Mesothelial cell of epicardium (in vitro differentiated cells): ENCODE measurements at regions not wholly inside any gene's neighbourhood (a gene's known extent, or its start where the extent isn't known, plus 50 kb on each side); places are given as distances from the start of the nearest gene placed in this dataset.
"Not testable (repeated sequence)": the region's sequence is repeated elsewhere in the genome, so short reads cannot be mapped to it uniquely, and the experiment has no call there.

ENCODE experiments used
- DNase-seq, 2 experiments: peaks; one replicate each; pipeline ENCODE4 v3.0.0; 2021; ENCODE audit warnings: low spot score in 2 of 2; ENCODE audit not compliant: unreplicated experiment in 2 of 2
- H3K27ac Mint-ChIP-seq: 2 replicates; pipeline ENCODE4 v1.8.0; 2021; ENCODE audit warnings: mixed read lengths
- H3K27me3 Mint-ChIP-seq: 2 replicates; pipeline ENCODE4 v1.8.0; 2021; ENCODE audit warnings: low read depth, mixed read lengths
- H3K36me3 Mint-ChIP-seq: 2 replicates; pipeline ENCODE4 v1.8.0; 2021; ENCODE audit warnings: mixed read lengths
- H3K4me1 Mint-ChIP-seq: 2 replicates; pipeline ENCODE4 v1.8.0; 2021; ENCODE audit warnings: mixed read lengths
- H3K4me3 Mint-ChIP-seq: 2 replicates; pipeline ENCODE4 v1.8.0; 2021; ENCODE audit warnings: mild to moderate bottlenecking, moderate library complexity, mixed read lengths
- H3K9me3 Mint-ChIP-seq: 2 replicates; pipeline ENCODE4 v1.8.0; 2021; ENCODE audit warnings: mixed read lengths
- CTCF ChIP-seq: fragments of 200-600 bp; sonication (generic); IDR thresholded peaks from one replicate; pipeline ENCODE4 v1.5.0; 2021; ENCODE audit warnings: antibody characterized with exemption; ENCODE audit not compliant: unreplicated experiment

- TF ChIP-seq CTCF: no peak
Observed at GRCh38 chr7:13132314-13132713, 444.9 kb downstream of the ARL4A start.

GRCh38 chr7:13136345-13136744, 448.9 kb downstream of the ARL4A start:
- not testable (repeated sequence) for H3K27ac Mint-ChIP-seq, H3K36me3 Mint-ChIP-seq, H3K4me1 Mint-ChIP-seq, DNase-seq, H3K27me3 Mint-ChIP-seq, H3K4me3 Mint-ChIP-seq
- peaks cover 42% of the 10 kb centered on the region for H3K9me3 Mint-ChIP-seq

More at GRCh38 chr7:13132314-13132713, 444.9 kb downstream of the ARL4A start:
- Mint-ChIP-seq H3K4me1 (no peaks in the 10 kb centered on the region), H3K36me3 (peaks cover 7% of the 10 kb centered on the region), H3K27me3 (no peaks in the 10 kb centered on the region), H3K27ac (no peak overlapping the region), H3K9me3 (peaks cover 21% of the 10 kb centered on the region), H3K4me3 (no peak overlapping the region)
- DNase-seq: no peak

GRCh38 chr7:13139436-13139835, 452.0 kb downstream of the ARL4A start:
- Mint-ChIP-seq H3K27ac (no peak overlapping the region), H3K9me3 (peaks cover 37% of the 10 kb centered on the region), H3K4me3 (no peak overlapping the region), H3K4me1 (peaks cover 2% of the 10 kb centered on the region), H3K27me3 (no peaks in the 10 kb centered on the region), H3K36me3 (peaks cover 7% of the 10 kb centered on the region)
- no peak for TF ChIP-seq CTCF
- no peak for DNase-seq

- peaks cover 4% of the 10 kb centered on the region for H3K9me3 Mint-ChIP-seq
- no peak for DNase-seq
Observed at GRCh38 chr7:13144673-13145072, 457.2 kb downstream of the ARL4A start.

GRCh38 chr7:13148548-13148947, 461.1 kb downstream of the ARL4A start:
- TF ChIP-seq CTCF: no peak
- H3K27ac Mint-ChIP-seq: peak overlapping the region; percentile 25
- H3K9me3 Mint-ChIP-seq: no peaks in the 10 kb centered on the region
- H3K27me3 Mint-ChIP-seq: no peaks in the 10 kb centered on the region
- H3K4me1 Mint-ChIP-seq: peaks cover 20% of the 10 kb centered on the region
- H3K36me3 Mint-ChIP-seq: no peaks in the 10 kb centered on the region
- no peak overlapping the region for H3K4me3 Mint-ChIP-seq
- no peak for DNase-seq

More at GRCh38 chr7:13144673-13145072, 457.2 kb downstream of the ARL4A start:
- Mint-ChIP-seq H3K27me3 (no peaks in the 10 kb centered on the region), H3K36me3 (no peaks in the 10 kb centered on the region), H3K4me3 (no peak overlapping the region), H3K27ac (no peak overlapping the region), H3K4me1 (peaks cover 5% of the 10 kb centered on the region)
- TF ChIP-seq CTCF: no peak

- Mint-ChIP-seq H3K9me3 (no peaks in the 10 kb centered on the region), H3K27me3 (no peaks in the 10 kb centered on the region), H3K27ac (peak overlapping the region; percentile 43), H3K36me3 (no peaks in the 10 kb centered on the region), H3K4me1 (peaks cover 37% of the 10 kb centered on the region), H3K4me3 (no peak overlapping the region)
- no peak for TF ChIP-seq CTCF
- DNase-seq: no peak
Observed at GRCh38 chr7:13151978-13152377, 464.5 kb downstream of the ARL4A start.
